SK-N-SH (cell line): ENCODE measurements at regions not wholly inside any gene's neighbourhood (a gene's known extent, or its start where the extent isn't known, plus 50 kb on each side); places are given as distances from the start of the nearest gene placed in this dataset.

Experiments used
- CTCF ChIP-seq: fragments of 200-600 bp; sonication (generic); IDR thresholded peaks from 2 replicates; pipeline ENCODE4 v1.6.1; 2017; ENCODE audit warnings: antibody characterized with exemption, mild to moderate bottlenecking, moderate library complexity
- EP300 ChIP-seq, 2 experiments: IDR thresholded peaks; 2 replicates each; pipeline versions ENCODE4 v1.4.0 to v1.6.1; 2012; ENCODE audit warnings: borderline replicate concordance in 1 of 2, low read depth in 1 of 2, low read length in 1 of 2
- EZH2phosphoT487 ChIP-seq: fragments of 200-600 bp; sonication (generic); IDR thresholded peaks from 2 replicates; pipeline ENCODE4 v1.6.1; 2017; ENCODE audit warnings: low read depth, mixed run types, mild to moderate bottlenecking, antibody characterized with exemption, moderate library complexity, borderline replicate concordance
- JUND ChIP-seq: IDR thresholded peaks from 2 replicates; pipeline ENCODE4 v1.4.0; 2012
- MAX ChIP-seq: IDR thresholded peaks from 2 replicates; pipeline ENCODE4 v1.4.0; 2012; ENCODE audit warnings: low read depth
- POLR2AphosphoS5 ChIP-seq: IDR thresholded peaks from 2 replicates; pipeline ENCODE4 v1.6.1; 2012; ENCODE audit warnings: low read depth, low read length
- RCOR1 ChIP-seq: fragments of 150-350 bp; IDR thresholded peaks from 2 replicates; pipeline ENCODE4 v1.6.1; 2017; ENCODE audit warnings: antibody characterized with exemption, low read length
- RXRA ChIP-seq: IDR thresholded peaks from 2 replicates; pipeline ENCODE4 v1.4.0; 2012; ENCODE audit warnings: low read depth, mild to moderate bottlenecking, borderline replicate concordance
- SMC3 ChIP-seq: IDR thresholded peaks from 2 replicates; pipeline ENCODE4 v1.6.1; 2012; ENCODE audit warnings: low read depth, low read length, improper control_type of control experiment
- YY1 ChIP-seq: IDR thresholded peaks from 2 replicates; pipeline ENCODE4 v1.4.0; 2012; ENCODE audit warnings: low read depth, mild to moderate bottlenecking
- TF ChIP-seq, protein P1 (sequence below): IDR thresholded peaks from 2 replicates; pipeline ENCODE4 v1.6.1; 2012; ENCODE audit warnings: mild to moderate bottlenecking, low read depth, low read length, moderate library complexity
- TF ChIP-seq, protein P2 (sequence below): fragments of 150-350 bp; IDR thresholded peaks from 2 replicates; pipeline ENCODE4 v1.6.1; 2016; ENCODE audit warnings: mild to moderate bottlenecking, low read depth, low read length

- TF ChIP-seq CTCF = no peak
- TF ChIP-seq MAX = no peak
- TF ChIP-seq, protein P1, sequence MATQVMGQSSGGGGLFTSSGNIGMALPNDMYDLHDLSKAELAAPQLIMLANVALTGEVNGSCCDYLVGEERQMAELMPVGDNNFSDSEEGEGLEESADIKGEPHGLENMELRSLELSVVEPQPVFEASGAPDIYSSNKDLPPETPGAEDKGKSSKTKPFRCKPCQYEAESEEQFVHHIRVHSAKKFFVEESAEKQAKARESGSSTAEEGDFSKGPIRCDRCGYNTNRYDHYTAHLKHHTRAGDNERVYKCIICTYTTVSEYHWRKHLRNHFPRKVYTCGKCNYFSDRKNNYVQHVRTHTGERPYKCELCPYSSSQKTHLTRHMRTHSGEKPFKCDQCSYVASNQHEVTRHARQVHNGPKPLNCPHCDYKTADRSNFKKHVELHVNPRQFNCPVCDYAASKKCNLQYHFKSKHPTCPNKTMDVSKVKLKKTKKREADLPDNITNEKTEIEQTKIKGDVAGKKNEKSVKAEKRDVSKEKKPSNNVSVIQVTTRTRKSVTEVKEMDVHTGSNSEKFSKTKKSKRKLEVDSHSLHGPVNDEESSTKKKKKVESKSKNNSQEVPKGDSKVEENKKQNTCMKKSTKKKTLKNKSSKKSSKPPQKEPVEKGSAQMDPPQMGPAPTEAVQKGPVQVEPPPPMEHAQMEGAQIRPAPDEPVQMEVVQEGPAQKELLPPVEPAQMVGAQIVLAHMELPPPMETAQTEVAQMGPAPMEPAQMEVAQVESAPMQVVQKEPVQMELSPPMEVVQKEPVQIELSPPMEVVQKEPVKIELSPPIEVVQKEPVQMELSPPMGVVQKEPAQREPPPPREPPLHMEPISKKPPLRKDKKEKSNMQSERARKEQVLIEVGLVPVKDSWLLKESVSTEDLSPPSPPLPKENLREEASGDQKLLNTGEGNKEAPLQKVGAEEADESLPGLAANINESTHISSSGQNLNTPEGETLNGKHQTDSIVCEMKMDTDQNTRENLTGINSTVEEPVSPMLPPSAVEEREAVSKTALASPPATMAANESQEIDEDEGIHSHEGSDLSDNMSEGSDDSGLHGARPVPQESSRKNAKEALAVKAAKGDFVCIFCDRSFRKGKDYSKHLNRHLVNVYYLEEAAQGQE = no peak
- no peak for TF ChIP-seq JUND
- no peak for TF ChIP-seq YY1
- no peak for TF ChIP-seq RXRA
- TF ChIP-seq, protein P2, sequence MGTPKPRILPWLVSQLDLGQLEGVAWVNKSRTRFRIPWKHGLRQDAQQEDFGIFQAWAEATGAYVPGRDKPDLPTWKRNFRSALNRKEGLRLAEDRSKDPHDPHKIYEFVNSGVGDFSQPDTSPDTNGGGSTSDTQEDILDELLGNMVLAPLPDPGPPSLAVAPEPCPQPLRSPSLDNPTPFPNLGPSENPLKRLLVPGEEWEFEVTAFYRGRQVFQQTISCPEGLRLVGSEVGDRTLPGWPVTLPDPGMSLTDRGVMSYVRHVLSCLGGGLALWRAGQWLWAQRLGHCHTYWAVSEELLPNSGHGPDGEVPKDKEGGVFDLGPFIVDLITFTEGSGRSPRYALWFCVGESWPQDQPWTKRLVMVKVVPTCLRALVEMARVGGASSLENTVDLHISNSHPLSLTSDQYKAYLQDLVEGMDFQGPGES = no peak
- TF ChIP-seq RCOR1 = no peak
- no peak for TF ChIP-seq SMC3
- no peak for TF ChIP-seq EZH2phosphoT487
- no peak for TF ChIP-seq EP300 (IDR thresholded peaks at IDR 0.05; ENCODE audit: borderline replicate concordance in 1 of 2, low read depth in 1 of 2, low read length in 1 of 2)
- no peak for TF ChIP-seq POLR2AphosphoS5
Observed at GRCh38 chr5:118430076-118430475, 558.3 kb downstream of the DTWD2 start.
